ENCODE measurements at regions not wholly inside any gene's neighbourhood (a gene's known extent, or its start where the extent isn't known, plus 50 kb on each side); places are given as distances from the start of the nearest gene placed in this dataset.

DNA sequence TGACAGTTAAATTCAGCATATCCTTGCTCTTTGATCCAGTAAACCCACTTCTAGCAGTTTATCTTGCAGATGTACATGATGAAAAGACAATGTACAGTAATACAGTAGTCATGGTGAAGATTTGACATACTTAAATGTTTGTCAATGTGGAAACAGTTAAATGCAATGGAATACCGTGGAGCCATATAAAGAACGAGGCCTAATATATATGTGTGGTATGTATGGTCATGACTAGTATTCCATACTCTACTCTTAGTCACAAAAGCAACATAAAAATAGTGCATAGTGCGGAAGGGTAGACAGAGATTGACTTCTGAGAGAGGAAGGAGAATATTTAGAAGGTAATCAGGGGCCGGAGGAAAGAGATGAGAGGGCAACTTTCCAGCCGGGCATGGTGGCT lies 70.7 kb upstream of the ARMC2 start:
- intact Hi-C loops (cut with DNase I): no loop called here
- DNase-seq: no peak

DNA sequence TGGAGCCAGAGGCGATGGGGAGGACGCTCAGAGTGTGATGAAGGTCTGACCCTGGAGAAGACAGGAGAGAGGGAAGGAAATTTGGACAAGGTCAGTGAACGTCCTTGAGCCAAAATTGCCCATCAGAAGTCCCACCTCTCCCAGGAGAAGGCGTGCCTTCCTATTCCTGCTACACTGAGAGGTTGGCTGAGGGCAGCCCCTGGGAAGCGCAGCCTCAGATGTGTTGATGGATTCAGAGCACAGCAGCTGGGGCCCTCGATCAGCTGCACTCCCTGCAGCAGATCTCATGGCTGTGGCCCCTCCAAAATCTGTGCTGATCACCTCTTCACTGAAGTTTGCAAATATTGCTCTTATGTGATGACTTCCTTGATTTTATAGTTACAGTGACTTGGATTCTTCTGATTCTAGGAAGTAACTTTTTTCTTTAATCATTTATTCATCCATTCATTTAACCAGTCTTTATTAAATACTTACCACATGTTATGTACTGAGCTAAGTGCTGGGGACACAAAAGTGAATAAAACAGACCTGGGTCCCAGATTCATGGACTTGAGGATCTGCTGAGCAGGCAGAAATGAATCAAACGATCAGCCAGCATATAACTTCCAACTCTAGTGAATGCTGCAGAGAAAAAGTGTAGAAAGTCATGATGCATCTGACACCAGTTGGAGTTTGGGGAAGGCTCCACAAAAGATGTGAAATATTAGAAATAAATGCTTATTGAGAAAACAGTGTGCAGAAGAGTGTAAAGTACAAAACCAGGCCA lies 69.6 kb upstream of the ARMC2 start:
- intact Hi-C loops (cut with DNase I): no loop called here
- no peak for DNase-seq

DNA sequence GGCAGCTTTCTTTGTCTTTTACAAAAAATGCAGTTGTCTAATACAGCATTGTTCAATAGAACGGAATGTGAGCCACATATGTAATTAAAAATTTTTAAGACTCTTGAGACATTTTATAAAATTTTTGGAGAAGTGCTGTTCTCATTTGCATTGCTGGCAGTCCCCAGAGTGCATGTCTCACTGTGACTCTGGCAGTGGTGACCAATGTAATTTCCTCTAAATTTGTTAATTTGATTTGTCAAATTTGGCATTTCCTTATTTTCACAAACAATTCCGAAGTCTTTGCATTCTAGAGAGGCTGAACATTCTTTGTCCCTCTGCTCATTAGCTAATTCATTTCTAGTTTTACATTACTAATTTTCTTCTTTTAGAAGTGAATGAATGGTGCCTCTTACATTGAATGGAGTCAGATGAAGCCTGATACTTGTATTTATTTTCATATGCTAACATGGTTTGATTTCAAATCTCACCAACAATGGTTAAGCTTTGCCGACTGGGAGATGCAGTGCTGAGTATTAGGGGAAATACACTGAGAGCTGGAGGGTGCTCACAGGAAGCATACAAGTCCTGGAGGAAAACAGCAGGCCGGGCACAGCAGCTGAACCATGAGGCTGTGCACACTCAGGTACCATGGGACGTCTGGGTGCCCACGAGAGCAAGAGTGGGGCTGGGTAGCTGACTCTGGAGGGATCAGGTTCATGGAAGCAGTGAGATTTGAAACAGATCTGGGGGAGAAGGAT lies 68.5 kb upstream of the ARMC2 start:
- intact Hi-C loops (cut with DNase I): loop anchor here (5.0 to 10.0 kb wide), 2 partner anchors 58 to 115 kb away; no protein-coding TSS in a partner anchor
- DNase-seq: no peak

DNA sequence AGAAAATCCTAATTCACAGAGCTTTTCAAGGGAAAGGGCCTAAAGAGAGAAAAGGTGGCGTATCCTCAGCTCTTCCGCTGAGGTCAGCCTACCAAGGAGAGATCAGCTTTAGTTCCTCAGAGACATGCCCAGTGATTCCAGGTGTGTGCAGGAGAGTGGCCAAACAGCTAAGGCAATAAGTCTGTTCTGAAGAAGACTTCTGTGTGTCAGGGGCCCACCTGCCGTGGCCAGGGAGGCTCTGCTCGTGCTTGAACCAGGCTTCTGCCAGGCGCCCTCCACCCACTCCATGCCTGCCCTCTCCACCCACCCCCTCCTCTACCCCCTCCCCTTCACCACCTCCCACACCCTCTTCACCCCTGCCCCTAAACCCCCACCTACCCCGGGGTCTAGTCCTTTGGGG lies 67.4 kb upstream of the ARMC2 start:
- peak in 1 of 10 donors; percentile 72 for DNase-seq
- intact Hi-C loops (cut with DNase I): loop anchor here (5.0 to 10.0 kb wide), 2 partner anchors 57 to 114 kb away; no protein-coding TSS in a partner anchor

DNA sequence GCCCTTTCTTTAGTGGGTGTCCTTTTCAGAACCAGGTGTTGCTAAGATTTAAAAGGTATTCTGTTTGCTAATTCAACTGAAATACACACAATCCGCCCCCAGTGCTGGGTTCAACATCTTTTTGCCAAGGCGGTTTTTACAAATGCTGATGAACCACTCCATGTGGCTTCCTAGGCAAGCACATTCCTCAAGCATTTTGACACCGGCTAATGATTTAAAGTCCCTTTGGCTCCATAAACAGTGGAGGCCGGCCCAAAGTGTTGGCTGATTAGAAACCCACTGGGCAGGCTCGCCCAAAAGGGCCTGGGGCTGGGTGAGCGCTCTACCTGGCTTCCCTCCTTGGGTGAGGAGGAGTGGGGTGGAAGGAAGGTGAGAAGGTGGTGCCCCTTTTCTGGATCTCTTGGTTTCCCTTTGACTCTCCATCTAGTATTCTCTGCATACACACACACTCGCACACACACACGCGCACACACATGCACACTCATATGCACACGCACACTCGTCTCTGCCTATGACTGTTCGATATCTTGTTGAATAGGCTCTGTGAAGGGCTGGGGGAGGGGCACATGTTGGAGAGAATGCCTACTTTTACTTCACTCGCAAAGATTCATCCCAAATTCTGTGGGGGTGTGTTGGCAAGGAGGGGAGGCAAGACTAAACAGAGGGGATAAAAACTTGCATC lies 66.7 kb upstream of the ARMC2 start:
- intact Hi-C loops (cut with DNase I): loop anchor here (1.0 to 10.0 kb wide), 4 partner anchors 56 to 239 kb away; no protein-coding TSS in a partner anchor

DNA sequence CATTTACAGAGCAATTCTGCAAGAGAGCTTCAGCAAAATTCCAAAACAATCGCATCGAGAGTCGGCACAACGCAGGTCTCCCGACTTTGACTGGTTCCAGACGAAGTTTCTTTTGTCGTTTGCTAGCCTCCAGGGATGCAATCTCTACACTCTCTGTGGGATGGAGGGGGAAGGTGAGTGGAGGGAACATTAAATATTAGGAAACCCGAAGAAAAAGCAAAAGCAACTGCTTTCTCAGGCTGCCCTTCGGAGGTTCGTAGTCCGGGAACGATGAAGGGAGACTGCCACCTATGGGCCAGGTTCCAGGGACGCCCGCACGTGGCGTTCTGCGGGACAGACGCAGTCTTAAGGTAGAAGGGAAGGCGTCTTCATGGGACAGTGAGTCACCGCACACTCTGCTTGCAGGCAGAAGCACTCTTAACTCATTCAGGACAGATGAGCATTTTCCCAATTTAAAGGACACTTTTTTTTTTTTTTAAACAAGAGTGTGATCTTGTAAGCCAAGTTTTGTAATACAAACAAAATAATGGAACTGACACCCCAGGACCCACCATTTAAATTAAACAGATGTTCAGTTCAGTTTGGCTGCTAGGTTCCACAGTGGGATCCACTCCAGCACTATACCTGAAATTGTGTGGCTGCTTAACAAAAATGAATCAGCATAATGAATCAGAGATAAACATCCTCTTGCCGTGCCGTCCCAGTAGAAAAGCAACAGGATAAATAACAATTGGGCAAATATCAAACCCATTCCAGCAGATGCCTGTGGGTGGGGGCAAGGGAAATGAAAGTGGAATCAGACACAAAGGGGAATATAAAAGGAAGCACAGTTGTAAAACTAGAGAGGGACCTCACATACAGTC lies 65.8 kb upstream of the ARMC2 start:
- DNase-seq: peak; percentile 55 to 97 (median 80)
- intact Hi-C loops (cut with DNase I): loop anchor here (1.0 to 10.0 kb wide), 4 partner anchors 55 to 240 kb away; no protein-coding TSS in a partner anchor

More for the DNA sequence above, 66.7 kb upstream of the ARMC2 start:
- DNase-seq: peak in 1 of 10 donors; percentile 65

DNA sequence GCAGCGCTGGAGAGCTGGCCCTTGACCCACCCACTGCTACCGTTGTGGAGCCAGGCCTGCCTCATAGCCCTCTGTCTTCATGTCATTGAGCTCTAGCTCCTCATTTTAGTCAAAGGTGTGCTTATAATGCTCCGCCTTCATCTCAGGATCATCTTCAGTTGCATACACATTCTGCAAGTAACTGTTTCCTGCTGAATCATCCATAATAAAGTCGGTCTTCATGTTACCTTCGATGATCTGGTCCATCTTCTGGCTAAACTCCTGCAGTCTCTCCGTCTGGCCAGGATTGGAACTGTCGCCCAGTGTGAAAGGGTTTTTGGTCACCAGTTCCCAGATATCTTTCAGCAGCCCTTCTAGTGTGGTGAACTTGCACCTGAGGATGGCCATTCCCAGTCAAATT lies 62.6 kb upstream of the ARMC2 start:
- intact Hi-C loops (cut with DNase I): loop anchor here (10.0 kb wide), 1 partner anchor 109 kb away; no protein-coding TSS in a partner anchor

DNA sequence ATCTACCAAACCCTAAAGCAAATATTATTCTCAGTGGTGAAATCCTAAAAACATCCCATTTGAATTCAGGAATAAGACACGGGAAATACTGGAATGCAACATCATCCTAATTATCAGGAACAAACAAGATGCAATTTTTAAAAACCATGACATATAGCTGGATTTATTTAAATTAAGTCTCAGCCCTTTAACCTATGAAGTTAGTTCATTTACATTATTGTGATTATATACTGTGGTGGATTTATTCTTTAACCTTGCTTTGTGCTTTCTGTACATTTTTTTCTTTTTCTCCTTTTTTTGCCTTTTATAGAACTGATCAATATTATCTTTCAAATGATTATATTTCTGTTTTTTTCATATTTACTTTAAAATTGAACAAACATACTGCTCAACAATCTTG lies 59.8 kb upstream of the ARMC2 start:
- intact Hi-C loops (cut with DNase I): loop anchor here (10.0 kb wide), 1 partner anchor 106 kb away; no protein-coding TSS in a partner anchor
- no peak for DNase-seq

More for the DNA sequence above, 62.6 kb upstream of the ARMC2 start:
- DNase-seq: no peak

DNA sequence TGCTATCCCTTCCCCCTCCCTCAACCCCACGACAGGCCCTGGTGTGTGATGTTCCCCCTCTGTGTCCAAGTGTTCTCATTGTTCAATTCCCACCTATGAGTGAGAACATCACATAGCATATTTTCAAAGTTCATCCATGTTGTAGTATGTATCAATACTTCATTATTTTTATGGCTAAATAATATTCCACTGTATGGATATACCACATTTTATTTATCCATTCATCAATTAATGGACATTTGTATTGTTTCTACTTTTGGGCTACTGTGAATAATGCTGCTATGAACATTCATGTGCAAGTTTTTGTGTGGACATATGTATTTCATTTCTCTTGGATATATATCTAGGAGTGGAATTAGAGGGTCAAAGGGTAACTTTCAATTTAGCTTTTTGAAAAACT lies 58.7 kb upstream of the ARMC2 start:
- no peak for DNase-seq
- intact Hi-C loops (cut with DNase I): loop anchor here (10.0 kb wide), 1 partner anchor 105 kb away; no protein-coding TSS in a partner anchor

DNA sequence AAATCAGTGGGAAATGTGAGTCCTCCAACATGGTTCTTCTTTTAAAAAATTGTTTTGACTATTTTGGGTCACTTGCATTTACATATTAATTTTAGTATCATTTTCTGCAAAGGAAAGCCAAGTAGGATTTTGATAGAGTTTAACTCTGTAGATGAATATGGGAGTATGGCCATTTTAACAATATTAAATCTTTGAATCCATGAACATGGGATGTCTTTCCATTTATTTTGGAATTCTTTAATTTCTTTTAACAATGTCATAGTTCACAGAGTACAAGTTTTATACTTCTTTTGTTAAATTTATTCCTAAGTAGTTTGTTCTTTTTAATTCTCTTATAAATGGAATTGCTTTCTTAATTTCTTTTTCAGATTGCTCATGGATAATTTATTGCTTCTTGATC lies 56.5 kb upstream of the ARMC2 start:
- DNase-seq: no peak
- intact Hi-C loops (cut with DNase I): no loop called here

DNA sequence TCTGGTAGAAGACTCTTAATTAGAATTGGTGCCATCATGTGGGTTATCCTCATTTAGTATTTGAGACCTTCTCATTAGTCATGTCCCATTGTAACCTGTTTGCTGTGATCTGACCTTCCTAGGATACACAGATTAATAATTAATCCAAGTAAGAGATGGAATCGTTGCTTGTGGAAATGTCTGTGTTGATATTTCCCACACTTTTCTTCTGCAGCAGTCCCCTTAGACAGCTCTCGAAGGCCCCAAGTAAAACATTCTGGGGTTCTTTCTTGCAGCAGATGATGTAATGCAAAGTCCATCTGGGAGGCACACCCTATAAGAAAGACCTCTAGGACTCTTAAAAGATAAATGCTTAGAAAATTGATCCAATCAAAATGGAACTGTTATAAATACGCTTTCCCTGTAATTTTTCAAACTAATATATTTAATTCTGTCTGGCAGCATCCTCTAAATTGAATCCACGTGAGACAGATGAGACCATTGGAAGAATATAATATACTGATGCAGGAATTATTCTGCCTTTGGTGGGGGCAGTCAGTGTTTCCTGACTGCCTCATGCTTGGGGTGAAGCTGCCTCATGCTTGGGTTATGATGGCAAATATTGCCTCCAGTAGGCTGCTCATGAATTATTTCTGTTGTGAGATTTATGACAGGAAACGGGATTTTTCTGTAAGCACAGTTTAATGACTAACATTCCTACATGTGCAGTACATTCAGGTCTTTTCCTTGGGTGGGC lies 54.5 kb upstream of the ARMC2 start:
- DNase-seq: no peak
- intact Hi-C loops (cut with DNase I): no loop called here

DNA sequence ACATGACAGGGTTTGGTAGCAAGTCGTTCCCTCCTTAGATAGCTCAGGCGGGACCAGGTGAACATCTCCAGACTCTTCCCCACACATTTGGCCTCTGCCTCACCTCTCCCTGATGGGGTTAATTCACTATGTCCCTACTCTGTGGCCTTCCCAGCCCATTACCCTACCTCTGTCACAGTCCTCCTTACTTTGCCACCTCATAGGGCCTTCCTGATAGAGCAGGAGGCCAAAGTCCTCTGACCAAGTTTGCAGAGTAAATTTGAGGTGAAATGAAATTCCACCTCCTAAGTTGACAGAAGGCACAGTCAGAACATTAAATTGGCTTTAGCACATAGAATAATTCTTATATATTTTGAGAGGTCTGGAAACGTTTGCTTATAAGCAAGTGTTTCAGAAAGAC lies 53.1 kb upstream of the ARMC2 start:
- no peak for DNase-seq

DNA sequence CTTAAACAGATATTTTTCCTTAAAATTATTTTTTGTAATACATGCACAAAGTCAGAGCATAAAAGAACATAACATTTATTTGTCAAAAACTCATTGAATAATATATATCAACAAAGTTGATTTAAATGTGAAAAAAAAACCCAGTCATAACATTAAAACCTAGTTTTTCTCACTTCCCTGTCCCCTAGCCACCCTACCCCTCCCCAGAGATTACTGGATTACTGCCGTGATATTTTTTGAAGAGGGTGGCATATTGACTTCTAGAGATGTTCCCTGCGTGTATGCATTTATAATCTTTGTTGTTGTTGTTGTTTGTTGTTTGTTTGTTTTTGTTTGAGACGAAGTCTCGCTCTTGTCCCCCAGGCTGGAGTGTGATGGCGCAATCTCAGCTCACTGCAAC lies 52.4 kb upstream of the ARMC2 start:
- no peak for DNase-seq
- intact Hi-C loops (cut with DNase I): no loop called here

More for the DNA sequence above, 53.1 kb upstream of the ARMC2 start:
- intact Hi-C loops (cut with DNase I): no loop called here

DNA sequence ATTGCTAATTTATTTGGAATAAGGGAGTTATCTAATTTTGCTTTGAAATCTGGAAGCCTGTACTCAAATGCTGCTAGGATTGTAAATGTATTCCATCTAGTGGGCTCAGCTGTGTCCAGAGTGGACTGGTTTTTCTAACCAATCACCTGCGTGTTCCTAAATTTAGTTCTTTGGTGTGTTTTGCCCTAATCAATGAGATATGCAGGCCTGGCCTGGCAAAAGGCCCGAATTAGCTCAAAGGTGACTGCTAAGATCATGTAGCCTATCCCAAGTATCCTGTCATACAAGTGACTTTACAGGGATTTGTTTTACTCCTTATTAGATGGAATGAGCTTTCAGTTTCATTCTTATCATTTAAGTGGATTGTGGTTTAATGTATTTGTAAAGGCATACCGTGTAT lies 51.3 kb upstream of the ARMC2 start:
- intact Hi-C loops (cut with DNase I): no loop called here
- no peak for DNase-seq

DNA sequence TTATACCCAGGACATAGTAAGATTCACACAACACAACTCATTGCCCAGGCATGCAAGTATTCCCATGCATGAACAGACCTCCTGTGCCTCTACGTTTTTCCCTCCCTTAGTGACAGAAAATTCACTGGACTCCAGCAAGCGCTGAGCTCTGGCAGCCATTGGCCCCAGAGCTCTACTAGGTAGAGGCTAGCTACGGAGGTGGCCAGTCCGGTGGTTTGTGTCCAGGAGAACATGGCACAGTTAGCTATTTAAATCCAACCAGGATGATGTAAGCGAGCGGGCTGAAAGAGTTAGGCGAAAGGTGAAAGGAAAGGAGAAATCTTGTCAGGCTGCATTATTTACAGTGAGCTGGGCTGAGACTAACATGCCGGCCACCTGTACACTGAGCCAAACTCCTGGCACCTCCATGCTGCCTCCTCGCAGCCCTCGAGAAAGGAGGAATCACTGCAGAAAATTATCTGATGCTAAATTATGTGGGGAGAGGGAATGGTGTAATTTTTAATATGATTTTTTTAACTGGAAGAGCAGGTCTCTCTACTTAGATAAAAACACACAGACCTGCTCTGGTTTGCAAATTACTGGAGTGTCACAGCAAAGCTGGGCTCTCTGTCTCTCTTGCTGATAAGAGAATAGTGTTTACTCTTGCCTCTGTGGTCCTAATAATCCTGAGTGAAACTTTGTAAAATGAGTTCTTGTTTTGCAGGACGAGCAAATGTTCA lies 50.1 kb upstream of the ARMC2 start:
- DNase-seq: no peak
- intact Hi-C loops (cut with DNase I): no loop called here
